Stimulated activated CD8-positive, alpha-beta memory T cell treated with anti-CD3 and anti-CD28 coated beads, Interleukin-7, amount 100 ng/mL, for 24 hours (primary cell): ENCODE measurements at regions not wholly inside any gene's neighbourhood (a gene's known extent, or its start where the extent isn't known, plus 50 kb on each side); places are given as distances from the start of the nearest gene placed in this dataset.

Experiments used
- DNase-seq: peaks from one replicate; pipeline ENCODE4 v3.0.0-alpha.2; 2020; ENCODE audit warnings: low read depth

DNA sequence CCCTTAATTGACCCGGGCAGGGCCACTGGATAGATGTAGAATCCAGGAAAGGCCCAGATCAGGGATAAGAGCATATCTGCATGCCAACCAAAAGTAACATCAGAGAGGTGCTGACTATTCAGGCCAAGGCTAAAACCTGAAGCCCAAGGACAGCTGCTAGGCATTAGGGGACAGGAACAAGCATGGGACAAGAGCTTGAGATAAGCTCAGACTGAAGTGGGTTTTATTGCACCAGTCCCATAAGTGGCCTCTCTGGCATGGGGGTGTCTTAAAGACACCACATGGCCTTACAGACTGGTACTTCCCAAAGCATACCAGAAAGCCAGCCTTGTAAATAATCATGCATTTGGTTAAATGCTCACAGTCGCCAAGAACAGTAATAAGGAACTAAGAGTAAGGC, 376.1 kb downstream of the FBXW7 start:
- no peak for DNase-seq

DNA sequence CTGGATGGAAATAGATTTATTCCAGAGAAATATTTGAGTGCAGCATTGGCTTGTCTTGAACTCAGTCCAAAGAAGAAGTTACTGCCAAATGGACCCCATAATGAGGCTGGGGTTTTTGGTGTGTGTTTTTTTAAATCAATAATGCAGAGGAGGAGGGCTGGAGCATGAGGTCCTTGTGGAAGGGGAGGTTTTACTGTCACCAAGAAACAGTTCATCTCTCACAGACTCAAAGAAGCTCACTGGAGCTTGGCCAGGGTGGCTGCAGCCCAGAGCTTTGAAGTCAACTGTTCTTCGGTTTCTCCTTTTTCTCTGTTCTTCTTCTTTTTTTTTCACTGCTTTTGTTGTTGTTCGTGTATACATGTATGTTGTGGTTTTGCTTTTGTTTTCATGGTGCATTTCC, 377.7 kb downstream of the FBXW7 start:
- DNase-seq: no peak

DNA sequence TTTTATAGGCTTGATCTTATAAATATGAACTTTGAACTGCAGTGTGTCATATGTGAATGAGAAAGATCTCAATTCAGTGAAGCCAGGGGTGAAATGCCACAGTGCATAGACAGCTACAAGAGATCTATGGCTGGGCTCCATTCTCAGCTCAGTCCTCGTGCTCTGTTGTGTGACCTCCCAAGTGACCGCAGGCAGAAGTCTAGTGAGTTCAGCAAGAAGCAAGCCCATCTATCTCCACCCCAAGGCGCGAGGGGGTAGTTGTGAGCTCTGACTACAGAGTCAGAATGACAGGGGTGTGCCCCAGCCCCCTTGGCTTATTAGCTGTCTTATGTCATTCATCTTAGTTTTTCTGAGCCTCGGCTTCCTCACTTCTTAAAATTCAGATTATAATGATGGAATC, 378.3 kb downstream of the FBXW7 start:
- DNase-seq: no peak

DNA sequence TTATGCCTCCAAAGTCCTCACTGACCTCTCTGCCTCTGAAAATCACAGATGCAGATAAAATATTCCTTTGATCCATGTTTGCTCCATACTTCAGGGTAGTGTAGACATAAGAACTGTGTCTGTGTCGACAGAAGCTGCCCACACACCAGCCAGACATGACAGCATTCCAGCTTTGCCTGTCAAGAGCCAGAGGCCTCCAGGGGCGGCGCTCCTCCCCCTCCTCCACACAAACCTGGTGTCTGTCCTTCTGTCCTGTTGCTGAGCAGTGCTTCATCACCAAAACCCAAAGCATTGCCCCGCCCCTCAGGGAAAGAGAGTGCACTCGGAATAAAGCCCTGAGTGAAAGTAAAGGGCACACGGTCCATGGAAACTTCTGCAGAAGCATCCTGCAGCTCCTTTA, 379.4 kb downstream of the FBXW7 start:
- no peak for DNase-seq

DNA sequence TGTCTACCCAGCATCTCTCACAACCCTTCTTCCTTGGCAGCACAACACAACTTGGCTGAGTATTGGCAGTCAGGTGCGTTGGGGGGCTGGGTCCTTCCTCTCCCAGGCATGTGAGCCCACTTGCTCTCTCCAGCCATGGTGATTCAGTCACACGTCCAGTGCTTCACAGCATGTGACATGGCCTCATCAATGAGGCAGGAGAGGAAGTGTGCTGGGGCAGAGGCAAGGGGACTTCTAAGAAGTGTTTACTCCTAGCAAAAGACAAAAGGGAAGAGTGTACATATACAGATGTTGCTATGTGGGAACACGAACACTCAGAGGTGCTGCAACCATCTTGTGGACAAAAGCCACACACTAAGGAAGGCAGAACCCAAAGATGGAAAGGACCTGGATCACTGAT, 380.8 kb downstream of the FBXW7 start:
- no peak for DNase-seq

DNA sequence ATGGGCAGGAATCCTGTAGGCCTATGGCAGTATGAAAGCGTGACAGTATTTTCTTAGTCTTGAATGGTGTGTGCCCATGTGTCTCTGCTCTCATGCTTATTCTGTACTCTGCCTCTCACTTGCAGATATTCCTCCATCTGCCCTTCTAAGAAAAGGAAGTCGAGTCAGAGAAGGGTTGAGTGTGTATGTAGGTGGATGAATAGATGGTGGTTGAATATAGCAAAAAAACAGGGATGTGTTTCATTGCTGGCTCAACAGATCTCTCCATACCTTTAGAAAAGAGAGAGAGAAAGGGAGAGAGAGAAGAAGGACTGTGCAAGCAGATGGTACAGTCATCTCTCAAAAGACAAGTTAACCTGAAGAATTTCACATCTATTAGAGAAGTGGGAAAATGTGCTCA, 381.5 kb downstream of the FBXW7 start:
- DNase-seq: no peak

DNA sequence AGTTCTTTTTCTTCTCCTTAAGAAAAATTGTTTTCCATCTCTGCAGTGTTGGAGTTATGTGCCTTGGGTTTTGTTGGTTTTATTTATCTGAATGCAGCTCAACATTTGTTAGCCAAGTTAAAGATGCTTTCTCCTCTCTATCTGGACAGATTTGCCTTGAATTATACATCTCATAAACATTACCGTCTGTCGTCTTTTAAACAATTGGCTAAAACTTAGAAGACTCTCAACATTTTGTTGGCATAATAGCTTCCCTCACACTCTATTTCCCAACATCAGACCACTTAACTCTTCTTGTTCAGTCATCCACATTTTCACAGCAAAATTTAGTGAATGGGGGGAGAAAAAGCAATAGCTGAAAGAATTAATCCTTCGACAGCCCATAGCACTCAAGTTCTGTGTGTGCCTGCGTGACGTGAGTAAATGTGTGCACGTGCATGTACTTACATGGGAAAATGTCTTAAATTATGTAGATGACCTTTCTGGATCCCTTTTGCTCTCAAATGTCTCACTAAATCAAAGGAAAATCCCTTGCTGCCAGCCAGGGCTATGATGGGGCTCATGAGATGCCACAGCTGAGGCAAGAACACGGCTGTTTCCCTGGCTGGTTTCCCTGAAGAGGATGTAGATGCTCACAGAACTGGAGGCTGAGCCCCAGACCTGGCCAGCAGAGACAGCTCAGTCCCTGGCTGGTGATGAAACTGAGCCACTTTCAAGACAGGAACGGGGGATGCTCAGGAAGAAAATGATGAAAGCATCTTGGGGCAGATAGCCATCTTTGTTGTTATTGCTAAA, 382.2 kb downstream of the FBXW7 start:
- DNase-seq: no peak

DNA sequence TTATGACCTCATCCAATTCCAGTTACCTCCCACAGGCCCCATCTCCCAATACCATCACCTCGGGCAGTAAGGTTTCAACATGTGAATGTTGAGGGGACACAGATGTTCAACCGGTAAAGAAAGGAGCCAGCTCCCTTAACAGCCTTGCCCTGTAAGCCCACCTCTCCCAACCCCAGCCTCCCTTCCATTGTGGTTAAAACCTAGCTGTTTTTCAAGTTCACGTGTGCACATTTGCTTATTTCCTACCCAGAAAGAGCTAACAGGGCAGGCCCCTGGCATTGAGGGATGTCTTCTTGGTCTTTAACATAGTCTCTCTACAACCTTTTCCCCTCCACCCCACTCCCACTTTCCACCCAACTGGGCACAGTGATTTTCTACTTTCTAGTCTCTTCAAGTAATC, 385.7 kb downstream of the FBXW7 start:
- DNase-seq: no peak

DNA sequence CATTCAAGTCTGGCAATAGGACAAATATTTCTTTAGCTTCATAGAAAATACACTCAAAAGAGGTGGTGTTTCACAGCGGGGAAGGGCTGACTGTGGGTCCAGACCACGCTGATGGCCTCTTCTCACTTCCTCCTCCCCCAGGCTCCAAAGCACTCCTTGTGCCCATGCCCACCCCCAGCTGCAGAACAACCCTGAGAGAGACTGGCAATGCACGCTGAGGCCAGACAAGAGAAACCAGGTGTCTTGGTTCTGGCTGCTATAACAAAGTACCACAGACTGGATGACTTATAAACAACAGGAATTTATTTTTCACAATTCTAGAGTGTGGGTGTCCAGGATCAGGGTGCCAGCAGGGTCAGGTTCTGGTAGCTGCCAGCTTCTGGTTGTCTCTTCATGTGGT, 386.1 kb downstream of the FBXW7 start:
- no peak for DNase-seq

DNA sequence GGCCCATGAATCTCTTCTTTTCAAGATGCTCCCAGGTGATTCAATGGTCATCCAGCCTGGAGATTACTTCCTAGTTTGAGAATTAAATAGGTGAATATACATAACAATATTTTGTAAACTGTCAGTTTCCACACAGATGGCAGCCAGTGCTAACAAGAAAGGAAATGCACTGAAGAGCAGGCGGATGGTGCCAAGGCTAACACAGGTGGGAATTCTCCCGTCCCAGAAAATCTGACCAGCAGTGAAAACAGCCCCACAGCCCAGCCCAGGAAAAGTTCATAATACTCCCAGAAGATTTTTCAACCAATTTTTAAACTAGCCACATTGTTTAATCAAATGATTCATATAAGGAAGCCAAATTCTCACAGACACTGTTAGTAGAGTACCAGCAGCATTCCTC, 387.2 kb upstream of the GATB start:
- DNase-seq: no peak

DNA sequence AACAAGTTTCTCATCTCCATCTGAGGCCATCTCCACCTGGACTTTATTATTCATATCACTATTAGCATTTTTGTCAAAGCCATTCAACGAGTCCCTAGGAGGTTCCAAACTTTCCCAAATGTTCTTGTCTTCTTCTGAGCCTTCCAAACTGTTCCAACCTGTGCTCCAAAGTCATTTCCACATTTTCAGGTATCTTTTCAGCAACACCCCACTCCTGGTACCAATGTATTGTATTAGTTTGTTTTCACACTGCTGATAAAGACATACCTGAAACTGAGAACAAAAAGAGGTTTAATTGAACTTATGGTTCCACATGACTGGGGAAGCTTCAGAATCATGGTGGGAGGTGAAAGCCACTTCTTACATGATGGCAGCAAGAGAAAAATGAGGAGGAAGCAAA, 385.4 kb upstream of the GATB start:
- no peak for DNase-seq

DNA sequence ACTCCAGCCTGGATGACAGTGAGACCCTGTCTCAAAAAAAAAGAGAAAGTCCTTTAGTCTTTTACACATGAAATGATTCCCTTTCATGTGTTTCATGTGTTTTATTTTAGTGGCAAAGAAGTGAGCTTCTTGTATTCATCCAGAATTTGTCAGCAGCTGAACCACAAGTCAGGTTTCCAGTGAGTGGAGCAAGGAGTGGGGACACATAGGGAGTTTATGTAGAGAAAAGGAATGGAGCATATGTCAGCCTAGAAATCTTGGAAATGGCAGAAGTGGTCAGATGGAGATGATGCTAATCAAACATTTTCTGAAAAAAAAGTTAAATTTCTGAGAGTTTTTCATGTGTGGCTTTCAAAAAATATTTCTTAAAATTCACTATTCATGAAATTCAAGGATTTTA, 383.0 kb upstream of the GATB start:
- DNase-seq: no peak

DNA sequence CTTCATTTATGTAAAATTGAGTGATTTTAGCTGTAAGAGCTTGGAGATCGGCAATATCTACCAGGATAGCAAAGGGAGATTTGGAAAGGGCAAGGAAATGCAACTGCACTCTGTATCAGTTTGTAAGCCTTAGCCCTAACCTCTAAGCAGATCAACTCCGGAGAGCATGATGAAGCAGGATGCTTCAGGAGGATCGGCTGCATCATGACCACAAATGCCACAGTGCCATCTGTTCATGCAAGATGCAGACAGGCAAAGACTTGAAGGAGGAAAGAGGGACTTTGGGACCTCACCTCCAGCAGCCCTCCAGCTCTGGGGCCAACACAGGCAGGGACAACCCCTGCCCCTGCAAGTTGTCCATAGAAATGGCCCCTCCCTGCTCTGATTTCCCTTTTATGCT, 377.6 kb upstream of the GATB start:
- DNase-seq: no peak

DNA sequence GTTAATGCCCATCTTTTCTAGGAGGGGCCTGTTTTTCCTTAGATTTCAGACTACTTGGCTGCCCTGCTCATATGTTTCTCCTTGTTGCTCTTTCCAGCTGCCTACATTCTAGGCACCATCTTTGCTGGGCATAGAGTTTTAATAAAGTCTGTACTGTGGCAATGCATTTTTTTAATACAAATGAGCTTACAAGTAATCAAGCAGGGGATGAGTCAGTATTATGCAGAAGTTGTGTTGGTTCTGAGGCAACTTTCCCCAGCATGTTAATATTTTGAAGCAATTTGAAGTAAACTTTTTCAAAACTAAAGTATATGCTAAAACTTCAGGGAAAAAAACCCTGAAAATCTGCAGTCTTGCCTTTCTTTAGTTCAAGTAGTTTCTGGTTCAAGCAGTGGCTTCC, 372.0 kb upstream of the GATB start:
- DNase-seq: no peak

DNA sequence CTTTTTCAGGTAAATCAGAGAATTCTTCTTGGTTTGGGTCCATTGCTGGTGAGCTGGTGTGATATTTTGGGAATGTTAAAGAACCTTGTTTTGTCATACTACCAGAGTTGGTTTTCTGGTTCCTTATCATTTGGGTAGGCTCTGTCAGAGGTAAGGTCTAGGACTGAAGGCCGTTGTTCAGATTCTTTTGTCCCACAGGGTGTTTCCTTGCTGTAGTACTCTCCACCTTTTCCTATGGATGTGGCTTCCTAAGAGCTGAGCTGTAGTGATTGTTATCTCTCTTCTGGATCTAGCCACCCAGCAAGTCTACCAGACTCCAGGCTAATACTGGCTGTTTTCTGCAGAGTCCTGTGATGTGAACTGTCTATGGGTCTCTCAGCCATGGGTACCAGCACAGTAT, 367.5 kb upstream of the GATB start:
- DNase-seq: no peak

DNA sequence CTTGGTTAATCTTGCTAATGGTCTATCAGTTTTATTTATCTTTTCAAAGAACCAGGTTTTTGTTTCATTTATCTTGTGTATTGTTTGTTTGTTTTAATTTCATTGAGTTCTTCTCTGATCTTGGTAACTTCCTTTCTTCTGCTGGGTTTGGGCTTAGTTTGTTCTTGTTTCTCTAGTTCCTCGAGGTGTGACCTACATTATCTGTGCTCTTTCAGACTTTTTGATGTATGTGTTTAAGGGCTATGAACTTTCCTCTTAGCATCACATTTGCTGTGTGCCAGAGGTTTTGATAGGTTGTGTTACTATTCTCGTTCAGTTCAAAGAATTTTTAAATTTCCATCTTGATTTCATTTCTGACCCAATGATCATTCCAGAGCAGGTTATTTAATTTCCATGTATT, 365.4 kb upstream of the GATB start:
- DNase-seq: no peak

DNA sequence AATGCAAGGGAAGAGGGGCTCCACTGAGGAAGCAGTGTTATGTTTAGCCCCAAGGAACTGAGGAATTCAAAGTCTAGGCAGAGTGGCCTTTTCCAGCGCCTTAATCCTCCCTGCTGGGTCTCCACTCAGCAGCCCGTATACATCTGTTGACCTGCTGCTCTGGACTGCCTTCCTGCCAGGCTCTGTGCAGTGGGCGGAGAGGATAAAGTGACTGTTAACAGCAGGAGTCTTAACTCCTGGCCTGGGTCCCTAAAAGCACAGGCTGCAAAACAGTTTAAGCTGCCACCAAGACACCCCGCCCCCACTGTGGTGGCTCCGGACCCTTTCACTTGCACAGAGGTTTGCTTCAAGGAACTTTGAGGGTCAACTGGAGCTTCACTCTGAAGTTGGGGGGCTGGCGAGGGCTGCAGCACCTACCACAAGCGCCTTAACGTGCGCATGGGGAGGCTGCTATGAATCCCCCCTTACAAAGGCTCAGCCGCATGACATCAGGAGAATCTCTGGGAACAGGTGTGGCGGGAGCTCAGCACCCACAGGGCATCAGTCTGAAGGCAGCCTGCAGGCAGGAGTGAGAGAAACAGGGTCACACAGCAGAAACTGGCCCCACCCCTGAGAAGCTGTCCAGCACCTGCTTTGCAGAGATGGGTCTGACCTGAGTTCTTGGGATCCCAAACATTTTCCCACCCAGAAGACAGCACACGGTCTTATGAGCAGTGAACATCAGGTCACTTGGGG, 358.2 kb upstream of the GATB start:
- DNase-seq: no peak

DNA sequence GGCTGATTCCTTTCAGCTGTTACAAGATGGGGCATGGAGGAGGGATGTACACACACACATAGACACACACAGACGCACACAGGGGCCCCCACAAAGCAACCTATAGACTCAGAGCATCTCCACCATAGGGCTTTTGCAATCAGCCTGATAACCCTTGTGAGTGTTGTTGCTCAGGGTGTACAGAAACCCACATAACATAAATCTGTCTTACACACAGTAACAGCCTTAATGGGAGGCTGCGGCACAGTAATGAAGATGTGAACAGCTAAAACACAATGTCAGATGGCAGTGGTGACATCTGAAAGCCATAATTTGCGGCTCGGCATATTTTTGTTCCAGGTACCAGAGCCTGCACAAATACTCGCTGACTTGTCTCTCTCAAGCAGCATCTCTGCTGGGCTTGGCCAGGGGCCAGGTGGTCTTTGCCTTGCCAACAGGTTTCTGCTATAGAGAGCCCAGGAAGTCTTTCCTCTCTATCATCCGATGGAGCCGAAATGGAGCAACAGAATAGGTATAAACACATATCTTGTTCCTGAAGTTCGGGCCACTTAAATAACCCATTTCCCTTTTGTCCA, 357.2 kb upstream of the GATB start:
- no peak for DNase-seq

DNA sequence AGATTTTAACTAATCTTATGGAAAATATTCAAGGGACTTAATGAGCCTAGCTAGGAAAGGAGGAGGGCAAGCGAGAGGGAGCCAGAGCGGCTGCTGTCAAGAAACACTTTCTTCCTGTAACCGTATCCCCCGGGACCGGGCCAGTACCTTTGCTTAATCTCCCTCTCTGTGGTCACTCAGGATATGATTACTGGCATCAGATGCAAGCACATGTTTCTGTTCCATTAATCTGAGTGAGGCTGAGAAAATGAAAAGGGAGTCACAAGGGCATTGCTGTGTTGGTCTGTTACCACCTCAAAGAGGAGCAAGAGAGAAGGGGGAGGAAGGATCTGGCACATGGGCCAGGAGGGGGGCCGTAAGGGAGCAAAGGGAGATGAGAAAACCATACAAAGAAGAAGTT, 356.7 kb upstream of the GATB start:
- no peak for DNase-seq

DNA sequence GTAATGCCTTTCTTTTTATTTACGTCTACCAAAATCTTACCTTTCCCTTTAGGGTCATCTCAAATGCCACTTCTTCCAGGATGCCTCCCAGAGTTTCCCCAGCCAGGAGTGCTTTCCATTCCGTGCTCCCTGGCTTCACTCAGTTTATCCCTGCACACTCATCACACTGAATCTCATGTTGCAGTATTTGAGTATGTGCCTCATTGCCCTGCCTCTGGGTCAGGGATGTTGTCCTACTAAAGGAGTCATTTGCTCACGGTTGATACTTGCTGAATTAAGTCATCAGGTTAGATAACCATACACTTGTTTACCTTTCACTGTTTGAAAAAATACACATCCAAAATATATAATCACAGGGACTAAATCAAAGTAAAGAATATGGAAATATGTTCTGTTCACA, 356.2 kb upstream of the GATB start:
- DNase-seq: no peak

DNA sequence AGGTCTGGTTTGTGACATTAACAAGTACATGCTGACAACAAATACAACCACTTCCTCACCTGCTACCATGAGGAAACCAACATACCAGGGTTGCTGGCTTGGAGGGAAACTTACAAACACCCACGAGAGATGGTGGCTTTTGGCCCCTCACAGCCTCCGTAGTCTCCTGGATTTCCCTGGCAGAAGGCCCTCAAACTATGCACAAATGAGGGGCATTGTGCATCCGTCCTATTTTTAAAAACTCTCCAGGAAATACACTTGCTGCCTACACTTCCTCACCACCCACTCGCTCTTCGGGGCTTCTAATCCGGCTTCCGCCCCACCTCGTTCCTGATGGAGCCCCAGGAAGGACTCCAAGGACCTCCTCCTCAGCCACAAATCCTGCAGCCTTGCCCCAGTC, 355.0 kb upstream of the GATB start:
- no peak for DNase-seq

DNA sequence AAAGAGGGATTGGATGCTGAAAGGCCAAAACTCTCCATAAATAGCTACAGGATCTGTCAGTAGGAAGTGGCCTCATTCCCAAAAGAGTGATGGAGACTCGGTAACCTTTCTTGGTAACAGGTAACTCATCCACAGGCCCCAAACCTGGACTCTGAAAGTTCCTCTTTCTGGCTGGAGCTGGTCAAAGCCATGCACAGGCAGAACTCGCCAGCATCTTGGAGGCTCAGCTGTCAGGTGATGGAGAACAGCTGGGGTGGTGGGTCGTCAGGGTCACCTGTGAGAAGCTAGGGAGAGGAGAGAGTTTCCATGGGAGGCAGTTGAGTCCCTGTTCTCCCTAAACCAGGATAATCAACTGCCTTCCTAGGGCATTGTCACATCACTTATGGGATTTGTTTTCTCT, 354.3 kb upstream of the GATB start:
- no peak for DNase-seq

DNA sequence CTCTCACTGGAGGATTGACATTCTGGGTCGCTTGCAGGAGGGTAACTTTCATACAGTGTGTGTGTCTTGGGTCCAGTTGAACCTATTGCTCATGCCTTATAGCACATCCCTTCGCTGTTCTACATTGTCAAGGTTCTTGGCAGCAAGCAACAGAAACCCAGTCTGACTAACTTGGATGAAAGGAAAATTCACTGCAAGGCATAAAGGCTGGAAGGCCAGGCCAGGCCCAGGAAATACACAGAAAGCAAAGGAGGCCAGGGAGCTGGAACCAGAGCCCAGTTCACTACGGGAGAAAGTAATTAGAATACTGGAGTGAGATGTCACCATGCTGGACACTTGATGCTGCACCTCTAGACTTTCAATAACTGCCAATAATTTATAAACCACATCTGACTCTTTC, 353.8 kb upstream of the GATB start:
- DNase-seq: no peak

DNA sequence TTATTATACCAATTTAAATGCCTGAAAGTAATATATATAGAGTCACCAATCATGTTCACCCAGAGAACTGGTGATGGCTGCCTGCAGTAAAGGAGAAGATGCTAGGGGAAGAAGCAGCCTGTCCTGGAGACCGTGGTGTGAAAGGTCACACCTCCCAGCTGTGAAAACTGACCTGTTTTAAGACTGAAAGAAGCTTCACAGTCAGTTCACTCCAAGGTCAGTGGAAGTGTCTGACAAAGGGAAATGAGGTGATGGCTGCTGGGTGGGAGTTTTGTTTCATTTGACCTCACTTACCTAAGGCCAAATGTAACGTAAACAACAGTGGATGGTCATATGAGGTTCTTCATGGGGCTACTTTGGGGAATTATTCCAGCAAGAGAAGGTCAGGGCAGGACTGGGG, 352.1 kb upstream of the GATB start:
- no peak for DNase-seq
